H1 (cell line): ENCODE measurements at regions not wholly inside any gene's neighbourhood (a gene's known extent, or its start where the extent isn't known, plus 50 kb on each side); places are given as distances from the start of the nearest gene placed in this dataset.

Experiments used
- CHD1 ChIP-seq: IDR thresholded peaks from 2 replicates; pipeline ENCODE4 v1.6.1; 2012; ENCODE audit warnings: low read depth, low read length, improper control_type of control experiment
- GABPA ChIP-seq: IDR thresholded peaks from 2 replicates; pipeline ENCODE4 v1.6.1; 2011; ENCODE audit warnings: mild to moderate bottlenecking, low read length, moderate library complexity, borderline replicate concordance; ENCODE audit not compliant: insufficient read depth
- PHF8 ChIP-seq: fragments of 200-600 bp; sonication (generic); conservative IDR thresholded peaks from 2 replicates; pipeline ENCODE4 v1.7.1; 2012; ENCODE audit warnings: low read depth, mild to moderate bottlenecking, inconsistent platforms, low read length, moderate library complexity
- SAP30 ChIP-seq: fragments of 300-600 bp; sonication (generic); IDR thresholded peaks from 2 replicates; pipeline ENCODE4 v1.7.1; 2012; ENCODE audit warnings: low read length, moderate library complexity, mild to moderate bottlenecking, inconsistent platforms; ENCODE audit not compliant: insufficient read depth, insufficient replicate concordance
- SIX5 ChIP-seq: IDR thresholded peaks from 2 replicates; pipeline ENCODE4 v1.6.1; 2011; ENCODE audit warnings: mild to moderate bottlenecking, low read depth, low read length
- SP1 ChIP-seq: IDR thresholded peaks from 2 replicates; pipeline ENCODE4 v1.6.1; 2011; ENCODE audit warnings: low read depth, low read length

GRCh38 chr3:154517404-154517803, 87.4 kb upstream of the GPR149 start (continued):
- no peak for TF ChIP-seq PHF8
- TF ChIP-seq CHD1, result no peak
- TF ChIP-seq SP1, result no peak
- no peak for TF ChIP-seq GABPA
- TF ChIP-seq SAP30, result no peak
- no peak for TF ChIP-seq SIX5
